ENCODE measurements at regions not wholly inside any gene's neighbourhood (a gene's known extent, or its start where the extent isn't known, plus 50 kb on each side); places are given as distances from the start of the nearest gene placed in this dataset.
"Not testable (repeated sequence)": the region's sequence is repeated elsewhere in the genome, so short reads cannot be mapped to it uniquely, and the experiment has no call there.

DNA sequence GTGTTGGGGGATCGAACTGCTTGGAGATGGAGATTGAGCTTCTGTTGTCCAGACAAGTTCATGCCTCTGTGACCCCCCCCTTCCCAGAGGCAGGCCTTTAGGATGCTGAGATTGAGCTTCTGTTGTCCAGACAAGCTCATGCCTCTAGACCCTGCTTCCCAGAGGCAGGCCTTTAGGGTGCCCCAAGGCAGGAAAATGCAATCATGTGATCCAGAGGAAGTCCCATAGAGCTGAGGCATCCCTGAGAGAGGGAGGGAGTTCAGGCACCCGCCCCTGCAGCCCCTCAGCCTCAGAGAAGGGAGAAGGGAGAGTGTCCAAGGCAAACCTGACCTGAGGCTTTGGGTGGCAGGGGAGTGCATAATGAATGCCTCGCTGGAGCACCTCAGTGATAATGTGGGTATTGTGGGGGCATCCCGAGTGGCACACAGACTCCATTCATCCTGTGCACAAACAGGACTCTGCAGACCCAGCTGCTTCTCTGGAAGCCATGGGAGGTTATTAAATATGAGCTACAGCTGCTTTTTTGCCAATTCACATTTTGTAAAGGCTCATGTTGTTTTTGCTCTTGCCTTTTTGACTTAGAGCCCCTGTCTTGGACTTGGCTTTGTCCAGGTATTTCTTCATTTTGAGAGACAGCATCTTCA lies 182.4 kb upstream of the IRF2BP2 start:
- H3K4me2 ChIP-seq (ENCODE audit: low read length); H3K9me2 ChIP-seq (ENCODE audit: low read depth, low read length); H3K27me3 ChIP-seq (ENCODE audit: insufficient read depth, low read length): not testable (repeated sequence)

GRCh38 chr1:234791615-234792014 lies 181.6 kb upstream of the IRF2BP2 start:
- H3K9me3 ChIP-seq (ENCODE audit: low read length); H3K27ac ChIP-seq (ENCODE audit: low read depth, low read length, poor library complexity, severe bottlenecking); H3K4me1 ChIP-seq (ENCODE audit: insufficient read depth, low read length, severe bottlenecking); H3F3A ChIP-seq (ENCODE audit: insufficient read depth, low read length); H3K4me3 ChIP-seq (ENCODE audit: low read depth, low read length, poor library complexity, severe bottlenecking); H3K36me3 ChIP-seq (ENCODE audit: insufficient read depth, low read length); H3K4me2 ChIP-seq (ENCODE audit: low read length); H3K79me2 ChIP-seq (ENCODE audit: insufficient read depth, low read length); H4K20me1 ChIP-seq (ENCODE audit: insufficient read depth, low read length); H2AFZ ChIP-seq (ENCODE audit: low read length); H3K9me2 ChIP-seq (ENCODE audit: low read depth, low read length); H3K27me3 ChIP-seq (ENCODE audit: insufficient read depth, low read length); H3K9ac ChIP-seq (ENCODE audit: low read length): not testable (repeated sequence)

More for the DNA sequence above, 182.4 kb upstream of the IRF2BP2 start:
- not testable (repeated sequence) for H3K79me2 ChIP-seq (ENCODE audit: insufficient read depth, low read length); H3F3A ChIP-seq (ENCODE audit: insufficient read depth, low read length); H3K9ac ChIP-seq (ENCODE audit: low read length); H3K4me3 ChIP-seq (ENCODE audit: low read depth, low read length, poor library complexity, severe bottlenecking); H2AFZ ChIP-seq (ENCODE audit: low read length); H3K27ac ChIP-seq (ENCODE audit: low read depth, low read length, poor library complexity, severe bottlenecking); H3K36me3 ChIP-seq (ENCODE audit: insufficient read depth, low read length); H3K9me3 ChIP-seq (ENCODE audit: low read length); H4K20me1 ChIP-seq (ENCODE audit: insufficient read depth, low read length); H3K4me1 ChIP-seq (ENCODE audit: insufficient read depth, low read length, severe bottlenecking)

DNA sequence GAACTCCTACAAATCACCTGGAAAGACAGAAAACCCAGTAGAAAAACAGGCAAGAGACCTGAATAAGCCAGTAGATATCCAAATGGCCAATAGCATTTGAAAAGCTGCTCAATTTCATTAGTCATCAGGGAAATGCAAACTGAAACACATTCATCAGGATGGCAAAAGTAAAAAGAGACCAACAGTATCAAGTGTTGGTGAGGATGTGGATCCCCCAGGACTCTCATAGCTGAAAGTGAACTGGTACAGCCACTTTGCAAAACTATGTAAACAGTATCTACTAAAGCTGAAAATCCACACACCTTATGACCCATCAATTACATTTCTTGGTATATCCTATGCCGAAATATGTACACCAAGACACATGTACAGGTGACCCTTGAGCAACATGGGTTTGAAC lies 180.4 kb upstream of the IRF2BP2 start:
- not testable (repeated sequence) for H3F3A ChIP-seq (ENCODE audit: insufficient read depth, low read length); H3K4me2 ChIP-seq (ENCODE audit: low read length); H3K9ac ChIP-seq (ENCODE audit: low read length); H3K79me2 ChIP-seq (ENCODE audit: insufficient read depth, low read length); H3K4me3 ChIP-seq (ENCODE audit: low read depth, low read length, poor library complexity, severe bottlenecking); H2AFZ ChIP-seq (ENCODE audit: low read length); H3K9me2 ChIP-seq (ENCODE audit: low read depth, low read length); H4K20me1 ChIP-seq (ENCODE audit: insufficient read depth, low read length); H3K4me1 ChIP-seq (ENCODE audit: insufficient read depth, low read length, severe bottlenecking); H3K9me3 ChIP-seq (ENCODE audit: low read length); H3K36me3 ChIP-seq (ENCODE audit: insufficient read depth, low read length); H3K27ac ChIP-seq (ENCODE audit: low read depth, low read length, poor library complexity, severe bottlenecking); H3K27me3 ChIP-seq (ENCODE audit: insufficient read depth, low read length)

- H3K27ac ChIP-seq (ENCODE audit: low read depth, low read length, poor library complexity, severe bottlenecking); H3K79me2 ChIP-seq (ENCODE audit: insufficient read depth, low read length); H4K20me1 ChIP-seq (ENCODE audit: insufficient read depth, low read length); H3K9ac ChIP-seq (ENCODE audit: low read length); H3F3A ChIP-seq (ENCODE audit: insufficient read depth, low read length); H3K27me3 ChIP-seq (ENCODE audit: insufficient read depth, low read length); H3K9me2 ChIP-seq (ENCODE audit: low read depth, low read length); H2AFZ ChIP-seq (ENCODE audit: low read length); H3K4me1 ChIP-seq (ENCODE audit: insufficient read depth, low read length, severe bottlenecking); H3K9me3 ChIP-seq (ENCODE audit: low read length); H3K36me3 ChIP-seq (ENCODE audit: insufficient read depth, low read length); H3K4me3 ChIP-seq (ENCODE audit: low read depth, low read length, poor library complexity, severe bottlenecking); H3K4me2 ChIP-seq (ENCODE audit: low read length): not testable (repeated sequence)
These were observed 177.1 kb upstream of the IRF2BP2 start for GRCh38 chr1:234787011-234787584.

DNA sequence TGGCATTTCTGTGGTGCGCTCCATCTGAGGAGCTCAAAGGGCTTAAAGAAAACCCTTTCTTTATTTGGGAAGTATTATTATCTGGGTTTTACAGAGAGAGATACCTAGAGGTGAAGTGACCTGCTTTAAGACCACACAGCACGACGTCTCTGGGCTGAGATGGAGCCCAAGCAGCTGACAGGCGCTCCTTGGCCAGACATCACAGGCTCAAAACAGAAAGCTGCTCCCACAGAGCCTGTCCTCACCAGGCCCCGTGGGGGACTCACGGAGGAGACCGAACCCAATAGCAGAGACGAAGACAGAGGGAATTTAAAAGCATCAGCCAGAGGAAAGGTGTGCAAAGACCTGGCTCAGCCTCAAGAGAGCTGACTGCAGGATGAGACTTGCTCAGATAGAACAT lies 175.9 kb upstream of the IRF2BP2 start:
- H3K27me3 ChIP-seq (ENCODE audit: insufficient read depth, low read length); H3K4me3 ChIP-seq (ENCODE audit: low read depth, low read length, poor library complexity, severe bottlenecking); H3K9me3 ChIP-seq (ENCODE audit: low read length); H3K4me2 ChIP-seq (ENCODE audit: low read length); H3F3A ChIP-seq (ENCODE audit: insufficient read depth, low read length); H2AFZ ChIP-seq (ENCODE audit: low read length); H3K79me2 ChIP-seq (ENCODE audit: insufficient read depth, low read length); H3K9ac ChIP-seq (ENCODE audit: low read length); H4K20me1 ChIP-seq (ENCODE audit: insufficient read depth, low read length); H3K27ac ChIP-seq (ENCODE audit: low read depth, low read length, poor library complexity, severe bottlenecking); H3K36me3 ChIP-seq (ENCODE audit: insufficient read depth, low read length); H3K9me2 ChIP-seq (ENCODE audit: low read depth, low read length); H3K4me1 ChIP-seq (ENCODE audit: insufficient read depth, low read length, severe bottlenecking): not testable (repeated sequence)

- H3K9ac ChIP-seq (ENCODE audit: low read length); H3K4me1 ChIP-seq (ENCODE audit: insufficient read depth, low read length, severe bottlenecking); H2AFZ ChIP-seq (ENCODE audit: low read length); H4K20me1 ChIP-seq (ENCODE audit: insufficient read depth, low read length); H3K9me2 ChIP-seq (ENCODE audit: low read depth, low read length); H3K4me3 ChIP-seq (ENCODE audit: low read depth, low read length, poor library complexity, severe bottlenecking); H3K27me3 ChIP-seq (ENCODE audit: insufficient read depth, low read length); H3K36me3 ChIP-seq (ENCODE audit: insufficient read depth, low read length); H3K9me3 ChIP-seq (ENCODE audit: low read length); H3K79me2 ChIP-seq (ENCODE audit: insufficient read depth, low read length); H3K27ac ChIP-seq (ENCODE audit: low read depth, low read length, poor library complexity, severe bottlenecking); H3F3A ChIP-seq (ENCODE audit: insufficient read depth, low read length); H3K4me2 ChIP-seq (ENCODE audit: low read length): not testable (repeated sequence)
These were observed 175.5 kb upstream of the IRF2BP2 start for GRCh38 chr1:234785471-234785919.

DNA sequence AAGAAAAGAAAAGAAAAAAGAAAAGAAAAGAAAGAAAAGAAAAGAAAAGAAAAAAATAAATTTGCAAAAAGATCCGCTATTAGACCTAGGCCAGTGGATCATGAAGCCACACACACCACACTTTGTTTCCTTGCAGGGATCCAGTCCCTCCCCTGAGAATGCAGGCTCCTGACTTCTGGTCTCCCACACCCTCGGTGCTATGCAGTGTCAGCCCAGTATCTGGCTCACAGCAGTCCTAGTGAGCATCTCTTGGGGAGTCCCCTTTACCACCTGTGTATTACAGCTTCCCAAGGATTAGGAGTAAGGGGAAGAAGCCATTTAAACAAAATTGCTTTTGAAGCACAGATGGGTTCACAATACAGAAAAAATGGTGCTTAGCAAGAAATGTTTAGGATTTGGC lies 174.1 kb upstream of the IRF2BP2 start:
- H3K4me3 ChIP-seq (ENCODE audit: low read depth, low read length, poor library complexity, severe bottlenecking); H3K79me2 ChIP-seq (ENCODE audit: insufficient read depth, low read length); H3K9ac ChIP-seq (ENCODE audit: low read length); H3K9me3 ChIP-seq (ENCODE audit: low read length); H3K36me3 ChIP-seq (ENCODE audit: insufficient read depth, low read length); H3K27ac ChIP-seq (ENCODE audit: low read depth, low read length, poor library complexity, severe bottlenecking); H2AFZ ChIP-seq (ENCODE audit: low read length); H3F3A ChIP-seq (ENCODE audit: insufficient read depth, low read length); H3K27me3 ChIP-seq (ENCODE audit: insufficient read depth, low read length); H3K4me2 ChIP-seq (ENCODE audit: low read length); H3K4me1 ChIP-seq (ENCODE audit: insufficient read depth, low read length, severe bottlenecking); H4K20me1 ChIP-seq (ENCODE audit: insufficient read depth, low read length); H3K9me2 ChIP-seq (ENCODE audit: low read depth, low read length): not testable (repeated sequence)
